ENCODE measurements at regions not wholly inside any gene's neighbourhood (a gene's known extent, or its start where the extent isn't known, plus 50 kb on each side); places are given as distances from the start of the nearest gene placed in this dataset.

GRCh38 chr13:71171740-71172139 lies 695.3 kb downstream of the DACH1 start:
- TF ChIP-seq WIZ (CRISPR knock-in tag; IDR thresholded peaks at IDR 0.05) (no peak), HNF1B (CRISPR knock-in tag; IDR thresholded peaks at IDR 0.05) (no peak), EZH2 (conservative IDR thresholded peaks at IDR 0.05; ENCODE audit: low read depth, low read length) (no peak), ATF3 (CRISPR knock-in tag; IDR thresholded peaks at IDR 0.05) (no peak), PATZ1 (CRISPR knock-in tag; IDR thresholded peaks at IDR 0.05) (no peak), ZNF563 (CRISPR knock-in tag; IDR thresholded peaks at IDR 0.05) (no peak), JUN (CRISPR knock-in tag; IDR thresholded peaks at IDR 0.05) (no peak), ZNF512 (CRISPR knock-in tag; IDR thresholded peaks at IDR 0.05) (no peak), CAMTA2 (CRISPR knock-in tag; IDR thresholded peaks at IDR 0.05; ENCODE audit: borderline replicate concordance) (no peak), TBL1XR1 (IDR thresholded peaks at IDR 0.05; ENCODE audit: borderline replicate concordance, low read length, partially characterized antibody) (no peak)
